Kidney (tissue), 13 donors: ENCODE measurements at regions not wholly inside any gene's neighbourhood (a gene's known extent, or its start where the extent isn't known, plus 50 kb on each side); places are given as distances from the start of the nearest gene placed in this dataset.

ENCODE experiments used
- DNase-seq, 5 donors: peaks; one replicate each; pipeline ENCODE4 v3.0.0-alpha.2; 2013 to 2020
- FAIRE-seq: peaks from 2 replicates; lab custom pipeline; 2012; peaks lifted over from hg19 to GRCh38; lab: Jason Lieb, UNC
- H3K27ac ChIP-seq, 2 donors: one replicate each; pipeline ENCODE4 v1.7.0; 2013; ENCODE audit warnings: low read depth in 2 of 2, low read length in 2 of 2, inconsistent platforms in 1 of 2
- H3K27me3 ChIP-seq: one replicate; pipeline ENCODE4 v1.7.1; 2013; ENCODE audit warnings: low read length, inconsistent platforms; ENCODE audit not compliant: control insufficient read depth, insufficient read depth
- H3K36me3 ChIP-seq, 3 donors: one replicate each; pipeline versions ENCODE4 v1.7.0 to v1.7.1; 2013; ENCODE audit warnings: low read length in 3 of 3, control low read depth in 1 of 3, inconsistent platforms in 1 of 3; ENCODE audit not compliant: insufficient read depth in 3 of 3, control insufficient read depth in 2 of 3
- H3K4me1 ChIP-seq, 3 donors: one replicate each; pipeline versions ENCODE4 v1.7.0 to v1.7.1; 2013; ENCODE audit warnings: low read length in 3 of 3, inconsistent platforms in 1 of 3, low read depth in 1 of 3; ENCODE audit not compliant: control insufficient read depth in 2 of 3, insufficient read depth in 2 of 3
- H3K4me3 ChIP-seq, 3 donors: one replicate each; pipeline versions ENCODE4 v1.7.0 to v1.8.1; 2013; ENCODE audit warnings: low read length in 3 of 3, control low read depth in 1 of 3, inconsistent platforms in 1 of 3
- H3K9ac ChIP-seq, 3 donors: one replicate each; pipeline versions ENCODE4 v1.7.0 to v1.7.1; 2013; ENCODE audit warnings: low read length in 3 of 3, control low read depth in 1 of 3, inconsistent platforms in 1 of 3
- H3K9me3 ChIP-seq, 3 donors: one replicate each; pipeline versions ENCODE4 v1.7.0 to v1.7.1; 2013; ENCODE audit warnings: low read length in 3 of 3, control low read depth in 1 of 3, inconsistent platforms in 1 of 3; ENCODE audit not compliant: control insufficient read depth in 2 of 3, insufficient read depth in 1 of 3
- CTCF ChIP-seq: IDR thresholded peaks from 3 replicates; pipeline ENCODE4 v1.5.1; 2012; ENCODE audit warnings: mild to moderate bottlenecking, moderate library complexity, borderline replicate concordance; ENCODE audit not compliant: insufficient read depth; ENCODE audit errors: extremely low read depth
- intact Hi-C: fragments of 100-400 bp; cut with DNase I; formaldehyde crosslinking; loops from one replicate; pipeline ENCODE4 v1.11.1; 2022
- donor health status: control.
- donor health status: control.
- donor health status: control.
- donor health status: control.
- donor health status: control.
- donor health status: DM: yes; HTN: yes; CAD: no.
- donor health status: Normal renal cell carcinoma (clear cell type).

GRCh38 chr9:16243798-16244197, 626.7 kb downstream of the BNC2 start:
- peak in 2 of 5 donors; percentile 36 to 46 for DNase-seq
- no peak for TF ChIP-seq CTCF
- Histone ChIP-seq H3K9me3 (no peaks in the 10 kb centered on the region), H3K27me3 (no peaks in the 10 kb centered on the region), H3K9ac (no peak overlapping the region), H3K4me1 (peaks cover 0 to 19% (median 4%) of the 10 kb centered on the region in 3 donors), H3K4me3 (no peak overlapping the region), H3K27ac (no peak overlapping the region), H3K36me3 (no peaks in the 10 kb centered on the region)
- FAIRE-seq: no peak
- intact Hi-C loops: no loop called here

GRCh38 chr9:16245756-16246440, 624.6 kb downstream of the BNC2 start:
- Histone ChIP-seq H3K36me3 (no peaks in the 10 kb centered on the region), H3K27ac (no peak overlapping the region), H3K4me1 (peaks cover 0 to 19% (median 4%) of the 10 kb centered on the region in 3 donors), H3K9ac (no peak overlapping the region), H3K4me3 (no peak overlapping the region), H3K27me3 (no peaks in the 10 kb centered on the region), H3K9me3 (no peaks in the 10 kb centered on the region)
- DNase-seq (no peak), FAIRE-seq (no peak)
- TF ChIP-seq CTCF: no peak
- intact Hi-C loops: no loop called here

- intact Hi-C loops: no loop called here
These were observed 623.7 kb downstream of the BNC2 start for GRCh38 chr9:16246785-16247184.

More at GRCh38 chr9:16246785-16247184, 623.7 kb downstream of the BNC2 start:
- H3K27me3 ChIP-seq: no peaks in the 10 kb centered on the region
- H3K9ac ChIP-seq: no peak overlapping the region
- FAIRE-seq (no peak), DNase-seq (no peak)
- no peaks in the 10 kb centered on the region for H3K36me3 ChIP-seq
- peaks cover 0 to 14% (median 4%) of the 10 kb centered on the region in 3 donors for H3K4me1 ChIP-seq
- TF ChIP-seq CTCF: no peak
- no peak overlapping the region for H3K4me3 ChIP-seq
- no peaks in the 10 kb centered on the region for H3K9me3 ChIP-seq
- H3K27ac ChIP-seq: no peak overlapping the region
